ENCODE measurements at regions not wholly inside any gene's neighbourhood (a gene's known extent, or its start where the extent isn't known, plus 50 kb on each side); places are given as distances from the start of the nearest gene placed in this dataset.

- no peak for TF ChIP-seq CTCF (conservative IDR thresholded peaks at IDR 0.05; ENCODE audit: low read depth, low read length)
- no peak for TF ChIP-seq POLR2A (IDR thresholded peaks at IDR 0.05; ENCODE audit: low read depth, low read length)
- no peak for TF ChIP-seq FOS (IDR thresholded peaks at IDR 0.05; ENCODE audit: low read depth, low read length)
- no peak for TF ChIP-seq MAZ (IDR thresholded peaks at IDR 0.05; ENCODE audit: borderline replicate concordance, low read depth, low read length)
- no peak for TF ChIP-seq CEBPB (IDR thresholded peaks at IDR 0.05; ENCODE audit: low read depth, low read length)
- no peak for TF ChIP-seq ELK1 (IDR thresholded peaks at IDR 0.05; ENCODE audit: borderline replicate concordance, low read depth, low read length)
- TF ChIP-seq RFX5 (IDR thresholded peaks at IDR 0.05; ENCODE audit: low read depth, low read length) = no peak
- no peak for TF ChIP-seq NFE2L2 (IDR thresholded peaks at IDR 0.05; ENCODE audit: low read depth, low read length)
- no peak for TF ChIP-seq USF2 (IDR thresholded peaks at IDR 0.05; ENCODE audit: low read depth, low read length)
These were observed 313.3 kb downstream of the KBTBD8 start for GRCh38 chr3:67311440-67311839.
